ENCODE measurements at regions not wholly inside any gene's neighbourhood (a gene's known extent, or its start where the extent isn't known, plus 50 kb on each side); places are given as distances from the start of the nearest gene placed in this dataset.

GRCh38 chr14:34368115-34368970, 93.7 kb downstream of the SPTSSA start (continued):
- TF ChIP-seq ZNF609 (CRISPR knock-in tag; IDR thresholded peaks at IDR 0.05; ENCODE audit: borderline replicate concordance): peak; percentile 18; the same call in 1 of the 2 replicates
- TF ChIP-seq ZBTB3 (CRISPR knock-in tag; IDR thresholded peaks at IDR 0.05; ENCODE audit: borderline replicate concordance, low read depth): no peak
- TF ChIP-seq MTERF4 (CRISPR knock-in tag; IDR thresholded peaks at IDR 0.05): no peak
- TF ChIP-seq ZNF615 (CRISPR knock-in tag; IDR thresholded peaks at IDR 0.05; ENCODE audit: borderline replicate concordance): no peak
- TF ChIP-seq TFDP1 (CRISPR knock-in tag; IDR thresholded peaks at IDR 0.05; ENCODE audit: borderline replicate concordance): peak; percentile 15; the same call in 1 of the 2 replicates
- TF ChIP-seq STAT5B (CRISPR knock-in tag; IDR thresholded peaks at IDR 0.05): no peak
- TF ChIP-seq ZNF274 (CRISPR knock-in tag; IDR thresholded peaks at IDR 0.05): no peak
- TF ChIP-seq ZKSCAN1 (IDR thresholded peaks at IDR 0.05; ENCODE audit: low read length): no peak
- TF ChIP-seq ATF7-NPFF (CRISPR knock-in tag; IDR thresholded peaks at IDR 0.05; ENCODE audit: low read depth): no peak
- TF ChIP-seq STAT6 (CRISPR knock-in tag; IDR thresholded peaks at IDR 0.05; ENCODE audit: borderline replicate concordance): no peak
- no peak for TF ChIP-seq CBX2 (IDR thresholded peaks at IDR 0.05; ENCODE audit: low read depth, low read length)
- no peak for TF ChIP-seq CBX2 (CRISPR knock-in tag; IDR thresholded peaks at IDR 0.05; ENCODE audit: low read depth)
- peak; percentile 74; the same call in 1 of the 2 replicates for TF ChIP-seq FOSL1 (CRISPR knock-in tag; IDR thresholded peaks at IDR 0.05; ENCODE audit: borderline replicate concordance)
- TF ChIP-seq SIX1 (CRISPR knock-in tag; IDR thresholded peaks at IDR 0.05; ENCODE audit: borderline replicate concordance): 0 out of 2 replicates have a peak, but pooled peaks have one; percentile 7
- no peak for TF ChIP-seq ZNF614 (CRISPR knock-in tag; IDR thresholded peaks at IDR 0.05; ENCODE audit: borderline replicate concordance)
- TF ChIP-seq ZNF746 (CRISPR knock-in tag; IDR thresholded peaks at IDR 0.05): no peak
- no peak for TF ChIP-seq BRCA1 (CRISPR knock-in tag; IDR thresholded peaks at IDR 0.05)
- no peak for TF ChIP-seq ZFP82 (CRISPR knock-in tag; IDR thresholded peaks at IDR 0.05; ENCODE audit: borderline replicate concordance)
- TF ChIP-seq TAF1 (CRISPR knock-in tag; IDR thresholded peaks at IDR 0.05): no peak
- peak; percentile 17; the same call in 1 of the 2 replicates for TF ChIP-seq ZNF44 (CRISPR knock-in tag; IDR thresholded peaks at IDR 0.05)

Data from HepG2 (cell line).